Kidney tubule cell (primary cell): ENCODE measurements at regions not wholly inside any gene's neighbourhood (a gene's known extent, or its start where the extent isn't known, plus 50 kb on each side); places are given as distances from the start of the nearest gene placed in this dataset.

Experiments used
- DNase-seq: peaks from one replicate; pipeline ENCODE4 v3.0.0-alpha.2; 2018; ENCODE audit warnings: low spot score

- no peak for DNase-seq
Observed at GRCh38 chr5:19369048-19369447, 619.0 kb downstream of the CDH18 start.

- no peak for DNase-seq
Observed at GRCh38 chr5:19369561-19369960, 618.4 kb downstream of the CDH18 start.

GRCh38 chr5:19370655-19371386 is 617.2 kb downstream of the CDH18 start:
- DNase-seq = no peak

GRCh38 chr5:19388391-19388790 is 599.6 kb downstream of the CDH18 start:
- DNase-seq = no peak

GRCh38 chr5:19401032-19401431 is 587.0 kb downstream of the CDH18 start:
- DNase-seq = no peak

GRCh38 chr5:19406576-19407365 is 581.2 kb downstream of the CDH18 start:
- no peak for DNase-seq

GRCh38 chr5:19408149-19408548 is 579.9 kb downstream of the CDH18 start:
- no peak for DNase-seq

- no peak for DNase-seq
Observed at GRCh38 chr5:19411936-19412335, 576.1 kb downstream of the CDH18 start.
